HG02981 (cell line): ENCODE measurements at regions not wholly inside any gene's neighbourhood (a gene's known extent, or its start where the extent isn't known, plus 50 kb on each side); places are given as distances from the start of the nearest gene placed in this dataset.

Source experiments
- ATAC-seq: cut with Tn5 transposase; IDR thresholded peaks from one replicate; pipeline ENCODE4 v1.9.1; 2021; ENCODE audit warnings: mild to moderate bottlenecking, moderate library complexity; ENCODE audit not compliant: unreplicated experiment

- no peak for ATAC-seq
Observed at GRCh38 chr4:114349543-114350175, 248.9 kb upstream of the UGT8 start.

GRCh38 chr4:114358901-114359300 lies 239.7 kb upstream of the UGT8 start:
- no peak for ATAC-seq

DNA sequence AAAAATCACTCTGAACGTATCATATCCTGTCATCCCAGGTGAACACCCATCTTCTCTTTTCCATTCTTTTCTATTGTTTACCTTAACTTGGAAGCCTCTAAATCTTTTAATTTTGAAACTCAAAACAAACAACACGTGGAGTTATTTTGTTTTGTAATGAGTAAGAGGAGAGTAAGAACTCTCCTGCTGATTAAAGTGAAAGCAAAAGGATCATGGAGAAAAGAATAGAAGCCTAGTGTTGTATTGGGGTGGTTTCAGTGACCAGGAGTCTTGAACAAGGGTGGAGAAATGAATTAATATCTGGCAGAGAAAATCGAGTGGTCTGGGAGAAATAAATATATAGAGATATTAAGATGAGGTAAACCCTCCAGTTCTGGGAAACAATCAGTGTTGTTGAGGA lies 237.4 kb upstream of the UGT8 start:
- ATAC-seq, result no peak

DNA sequence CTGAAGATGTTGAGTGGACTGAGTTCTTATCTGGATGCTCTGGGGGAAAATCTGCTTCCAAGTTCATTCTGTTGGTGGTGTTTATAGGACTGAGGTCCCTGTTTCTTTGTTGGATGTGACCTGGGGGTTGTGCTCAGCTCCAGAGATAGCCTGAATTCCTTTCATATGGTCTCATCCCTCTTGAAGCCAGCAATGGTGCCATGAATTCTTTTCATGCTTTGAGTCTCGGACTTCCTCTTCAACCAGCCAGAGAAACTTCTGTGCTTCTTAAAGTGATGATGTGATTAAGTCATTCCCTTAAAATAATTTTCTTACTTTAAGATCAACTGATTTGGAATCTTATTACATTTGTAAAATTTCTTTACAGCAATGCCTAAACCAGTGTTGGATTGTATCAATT lies 233.8 kb upstream of the UGT8 start:
- no peak for ATAC-seq

GRCh38 chr4:114365591-114365990 lies 233.0 kb upstream of the UGT8 start:
- no peak for ATAC-seq

GRCh38 chr4:114366368-114366767 lies 232.2 kb upstream of the UGT8 start:
- no peak for ATAC-seq

DNA sequence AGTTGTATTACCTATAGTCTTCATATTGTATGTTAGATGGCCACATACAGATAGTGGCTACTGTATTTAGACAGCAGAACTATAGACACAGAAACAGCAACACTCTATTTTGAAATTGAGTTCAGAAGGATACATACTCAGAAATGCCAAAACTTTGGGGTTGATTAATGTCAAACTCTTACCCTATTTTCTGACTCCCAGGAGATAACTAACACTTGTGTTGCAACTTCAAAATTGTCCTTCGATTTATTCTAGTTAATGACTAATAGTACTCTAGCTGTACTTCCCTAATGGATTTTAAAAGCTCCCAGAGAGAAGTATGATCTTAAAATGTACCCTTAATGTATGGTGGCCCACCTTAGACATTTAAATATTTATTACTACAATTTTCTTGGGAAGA lies 229.9 kb upstream of the UGT8 start:
- no peak for ATAC-seq

DNA sequence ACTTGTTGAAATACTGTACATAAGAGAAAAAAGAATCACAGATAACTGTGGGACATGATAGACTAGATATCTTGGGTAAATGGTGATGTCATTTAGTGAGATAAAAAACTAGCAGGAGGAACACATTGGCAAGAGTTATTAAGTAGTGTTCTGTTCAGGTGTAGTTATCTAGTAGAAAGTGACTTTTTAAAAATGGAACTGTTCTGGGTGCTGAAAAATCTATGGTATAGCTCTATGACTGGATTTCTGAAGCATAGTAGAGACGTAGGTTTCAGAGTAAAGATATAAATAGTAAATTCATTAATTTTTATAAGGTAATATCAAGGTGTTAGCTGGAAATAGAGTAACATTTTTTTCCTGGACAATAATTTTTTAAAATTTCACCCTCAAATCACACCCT lies 225.1 kb upstream of the UGT8 start:
- ATAC-seq, result no peak

- no peak for ATAC-seq
Observed at GRCh38 chr4:114378305-114378903, 220.2 kb upstream of the UGT8 start.

GRCh38 chr4:114383067-114383466 lies 215.5 kb upstream of the UGT8 start:
- no peak for ATAC-seq

DNA sequence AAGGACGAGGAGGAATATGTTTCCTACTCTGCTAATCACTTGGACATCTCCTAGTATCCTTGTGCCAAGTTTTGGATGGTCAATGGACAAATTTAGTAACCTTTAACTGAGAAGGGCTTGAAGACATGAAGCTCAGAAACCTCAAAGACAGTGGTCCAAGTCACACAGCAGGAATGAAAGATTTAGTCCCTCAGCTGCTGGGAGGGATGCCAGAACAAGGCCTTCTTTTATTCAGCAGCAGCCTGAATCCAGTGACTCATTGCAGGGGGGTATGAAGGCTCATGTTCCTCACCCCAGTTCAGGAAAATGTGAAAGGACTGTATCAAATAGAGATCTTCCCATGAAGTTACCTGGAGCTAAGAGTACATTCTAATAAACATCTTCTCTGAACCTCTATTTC lies 214.9 kb upstream of the UGT8 start:
- no peak for ATAC-seq

GRCh38 chr4:114384629-114385028 lies 214.0 kb upstream of the UGT8 start:
- ATAC-seq, result no peak

DNA sequence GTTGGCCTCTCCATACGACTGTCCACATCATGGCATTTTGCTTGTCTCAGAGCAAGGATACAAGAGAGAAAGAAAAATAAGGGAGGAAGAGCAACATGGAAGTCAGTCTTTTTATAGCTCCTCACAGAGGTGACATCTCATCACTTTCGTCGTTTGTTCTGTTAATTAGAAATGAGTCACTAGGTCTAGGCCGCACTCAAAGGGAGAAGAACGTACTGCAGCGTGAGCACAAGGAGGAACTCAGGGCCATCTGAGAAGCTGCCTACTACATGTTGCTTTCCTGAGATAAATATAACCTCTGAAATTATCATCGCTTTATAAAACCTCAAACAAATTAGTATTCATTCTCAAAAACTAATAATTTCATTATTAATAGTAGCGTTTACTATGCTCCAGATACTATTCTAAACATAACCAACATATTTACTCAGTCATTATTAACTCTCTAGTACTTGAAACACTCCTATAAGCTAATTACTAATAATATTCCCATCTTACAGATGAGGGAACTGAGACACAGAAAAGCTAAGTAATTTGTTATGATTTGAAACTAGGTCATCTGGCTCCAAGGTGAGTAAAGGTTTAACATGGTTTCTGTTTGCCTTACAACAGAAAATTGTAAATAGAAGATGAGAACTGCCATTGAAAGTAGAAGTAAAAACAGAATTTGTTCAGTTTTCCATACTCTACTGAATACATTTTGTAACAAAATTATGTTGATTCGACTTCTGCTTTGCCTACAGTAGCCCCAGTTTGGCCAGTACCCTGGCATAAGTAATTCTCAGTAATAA lies 213.2 kb upstream of the UGT8 start:
- no peak for ATAC-seq

GRCh38 chr4:114386637-114387233 lies 211.9 kb upstream of the UGT8 start:
- ATAC-seq, result peak; percentile 48

DNA sequence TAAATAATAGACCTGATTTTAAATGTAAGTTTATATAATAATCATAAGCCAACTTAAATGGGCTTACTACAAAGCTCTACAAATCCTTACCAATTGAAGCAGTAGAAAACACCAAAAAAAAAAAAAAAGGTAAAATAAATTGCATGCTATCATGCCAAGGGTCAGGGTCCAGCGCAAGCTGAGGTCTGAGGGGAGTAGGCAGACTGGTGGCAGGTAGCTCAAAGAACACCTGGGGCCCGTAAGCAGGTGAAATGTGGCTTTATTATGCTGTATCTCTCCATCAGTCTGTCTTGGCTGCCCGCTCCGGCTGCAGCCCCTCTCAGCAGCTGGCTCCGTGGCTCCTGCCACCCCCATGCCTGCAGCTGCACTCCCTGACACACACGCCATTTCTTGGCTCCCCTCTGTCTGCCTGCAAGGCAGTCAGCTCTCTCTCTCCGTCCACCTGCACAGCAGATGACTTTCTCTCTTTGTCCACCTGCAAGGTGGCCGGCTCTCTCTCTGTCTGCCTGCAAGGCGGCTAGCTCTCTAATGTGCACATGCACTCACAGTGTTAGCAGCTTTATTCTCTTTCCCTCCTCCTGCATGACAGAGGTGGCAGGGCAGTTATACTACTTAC lies 209.4 kb upstream of the UGT8 start:
- ATAC-seq, result no peak

- no peak for ATAC-seq
Observed at GRCh38 chr4:114393295-114394038, 205.1 kb upstream of the UGT8 start.

- ATAC-seq, result no peak
Observed at GRCh38 chr4:114396808-114397207, 201.8 kb upstream of the UGT8 start.

DNA sequence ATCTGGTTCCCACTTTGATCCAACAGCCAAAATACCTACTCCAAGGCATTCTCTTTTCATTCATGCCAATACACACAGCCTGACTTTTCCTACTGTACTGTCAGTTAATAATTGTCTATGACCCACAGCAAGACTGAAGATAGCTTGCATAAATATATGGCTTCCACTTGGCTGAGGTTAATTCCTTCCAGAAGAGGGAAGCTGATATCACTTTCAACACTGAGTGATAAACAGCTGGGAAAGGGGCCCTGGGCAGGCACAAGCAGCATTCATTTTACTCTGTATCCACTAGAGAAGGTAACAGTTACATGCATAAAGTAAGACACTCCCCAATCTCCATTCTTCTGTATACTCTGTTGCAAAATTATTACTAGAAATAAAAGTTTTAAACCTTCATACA lies 200.2 kb upstream of the UGT8 start:
- ATAC-seq, result no peak

- ATAC-seq, result no peak
Observed at GRCh38 chr4:114399105-114399504, 199.5 kb upstream of the UGT8 start.

DNA sequence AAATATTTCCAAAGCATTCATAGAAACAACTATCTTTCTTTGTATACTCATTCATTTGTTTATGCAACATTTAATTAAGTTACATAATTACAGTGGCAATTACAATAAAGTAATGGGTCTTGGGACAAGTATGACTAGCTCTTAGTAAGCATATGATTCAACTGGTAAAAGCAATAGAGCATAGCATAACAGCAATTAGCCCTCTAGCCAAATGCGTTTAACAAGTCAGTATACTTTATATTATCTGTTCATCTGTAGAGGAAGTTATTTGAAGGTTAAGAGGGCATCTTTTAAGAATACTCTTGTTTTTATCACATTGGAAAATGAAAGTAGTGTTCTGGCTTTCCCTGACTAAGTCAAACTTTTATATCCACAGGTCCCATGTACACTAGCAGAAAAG lies 198.1 kb upstream of the UGT8 start:
- ATAC-seq, result no peak

DNA sequence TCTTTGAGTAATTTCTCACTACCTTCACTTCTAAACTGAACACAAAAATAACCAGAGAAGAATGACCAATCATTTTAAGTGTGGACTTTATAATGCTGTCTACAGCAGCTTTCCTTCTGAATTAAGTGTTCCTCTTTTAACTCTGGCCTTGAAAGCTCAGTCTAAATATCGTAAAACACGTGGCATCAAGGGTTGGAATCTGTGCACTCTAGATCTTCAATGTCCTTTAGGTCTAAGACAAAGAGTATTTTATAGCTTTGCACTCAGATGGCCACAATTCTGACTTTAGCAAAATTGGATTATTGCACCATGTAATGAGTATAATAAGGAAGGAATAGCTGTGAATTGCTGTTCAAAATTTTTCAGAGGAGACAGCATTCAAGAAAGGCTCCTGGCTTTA lies 197.1 kb upstream of the UGT8 start:
- no peak for ATAC-seq
